ENCODE measurements at regions not wholly inside any gene's neighbourhood (a gene's known extent, or its start where the extent isn't known, plus 50 kb on each side); places are given as distances from the start of the nearest gene placed in this dataset.
"Not testable (repeated sequence)": the region's sequence is repeated elsewhere in the genome, so short reads cannot be mapped to it uniquely, and the experiment has no call there.

GRCh38 chr12:78359520-78359919 lies 505.1 kb upstream of the SYT1 start:
- no peaks in the 10 kb centered on the region for H3K4me1 ChIP-seq (replicated peaks in 1 of 2)
- H3K27ac ChIP-seq: no peak overlapping the region
- no peak for ATAC-seq (replicated peaks in 6 of 8)
- 8 to 91% (median 75%) methylated on average over 1 of the region's 1 CpG; no CpG with 5 or more reads in 1 of the 10 experiments for WGBS, 10 experiments
- no peak overlapping the region for H3K4me3 ChIP-seq
- in situ Hi-C loops (cut with MboI; ENCODE audit: low pct_unique_long_range_greater_than_20kb in 2 of 9, low sequenced_read_pairs in 9 of 9, unreplicated experiment in 9 of 9): no loop called here

- Histone ChIP-seq H3K4me3 (no peak overlapping the region), H3K27ac (no peak overlapping the region), H3K4me1 (replicated peaks in 1 of 2) (no peaks in the 10 kb centered on the region)
- in situ Hi-C loops (cut with MboI; ENCODE audit: low pct_unique_long_range_greater_than_20kb in 2 of 9, low sequenced_read_pairs in 9 of 9, unreplicated experiment in 9 of 9): no loop called here
- WGBS, 10 experiments: 40 to 88% (median 70%) methylated on average over 1 to 4 of the region's 4 CpGs
- ATAC-seq (replicated peaks in 6 of 8): no peak
These were observed 502.9 kb upstream of the SYT1 start for GRCh38 chr12:78361683-78362082.

- Histone ChIP-seq H3K4me3 (no peak overlapping the region), H3K27ac (no peak overlapping the region), H3K4me1 (replicated peaks in 1 of 2) (no peaks in the 10 kb centered on the region)
- 36 to 100% (median 95%) methylated on average over 1 to 3 of the region's 3 CpGs for WGBS, 10 experiments
- ATAC-seq (replicated peaks in 6 of 8): no peak
- in situ Hi-C loops (cut with MboI; ENCODE audit: low pct_unique_long_range_greater_than_20kb in 2 of 9, low sequenced_read_pairs in 9 of 9, unreplicated experiment in 9 of 9): no loop called here
These were observed 493.3 kb upstream of the SYT1 start for GRCh38 chr12:78371284-78371683.

GRCh38 chr12:78375461-78375860 lies 489.1 kb upstream of the SYT1 start:
- Histone ChIP-seq H3K4me3 (no peak overlapping the region), H3K4me1 (replicated peaks in 1 of 2) (no peaks in the 10 kb centered on the region), H3K27ac (no peak overlapping the region)
- ATAC-seq (replicated peaks in 6 of 8): no peak
- in situ Hi-C loops (cut with MboI; ENCODE audit: low pct_unique_long_range_greater_than_20kb in 2 of 9, low sequenced_read_pairs in 9 of 9, unreplicated experiment in 9 of 9): no loop called here
- WGBS, 10 experiments: 0 to 100% (median 79%) methylated on average over 1 of the region's 1 CpG; no CpG with 5 or more reads in 2 of the 10 experiments

- no peak overlapping the region for H3K27ac ChIP-seq
- H3K4me1 ChIP-seq (replicated peaks in 1 of 2): no peaks in the 10 kb centered on the region
- H3K4me3 ChIP-seq: no peak overlapping the region
- in situ Hi-C loops (cut with MboI; ENCODE audit: low pct_unique_long_range_greater_than_20kb in 2 of 9, low sequenced_read_pairs in 9 of 9, unreplicated experiment in 9 of 9): no loop called here
- no peak for ATAC-seq (replicated peaks in 6 of 8)
These were observed 488.3 kb upstream of the SYT1 start for GRCh38 chr12:78376257-78376656.

- in situ Hi-C loops (cut with MboI; ENCODE audit: low pct_unique_long_range_greater_than_20kb in 2 of 9, low sequenced_read_pairs in 9 of 9, unreplicated experiment in 9 of 9); H3K4me1 ChIP-seq (replicated peaks in 1 of 2); H3K27ac ChIP-seq; ATAC-seq (replicated peaks in 6 of 8); H3K4me3 ChIP-seq: not testable (repeated sequence)
- 0 to 70% (median 33%) methylated on average over 1 to 2 of the region's 2 CpGs; no CpG with 5 or more reads in 7 of the 10 experiments for WGBS, 10 experiments
These were observed 485.5 kb upstream of the SYT1 start for GRCh38 chr12:78379065-78379464.

GRCh38 chr12:78383414-78383813 lies 481.2 kb upstream of the SYT1 start:
- H3K4me3 ChIP-seq: no peak overlapping the region
- in situ Hi-C loops (cut with MboI; ENCODE audit: low pct_unique_long_range_greater_than_20kb in 2 of 9, low sequenced_read_pairs in 9 of 9, unreplicated experiment in 9 of 9): no loop called here
- 0 to 100% (median 75%) methylated on average over 1 to 2 of the region's 2 CpGs; no CpG with 5 or more reads in 1 of the 10 experiments for WGBS, 10 experiments
- ATAC-seq (replicated peaks in 6 of 8): peak in 1 of 8 experiments; percentile 58
- no peak overlapping the region for H3K27ac ChIP-seq
- H3K4me1 ChIP-seq (replicated peaks in 1 of 2): peaks cover 0 to 2% of the 10 kb centered on the region in 2 donors

- peaks cover 0 to 2% of the 10 kb centered on the region in 2 donors for H3K4me1 ChIP-seq (replicated peaks in 1 of 2)
- no peak for ATAC-seq (replicated peaks in 6 of 8)
- in situ Hi-C loops (cut with MboI; ENCODE audit: low pct_unique_long_range_greater_than_20kb in 2 of 9, low sequenced_read_pairs in 9 of 9, unreplicated experiment in 9 of 9): no loop called here
- WGBS, 10 experiments: 39 to 100% (median 77%) methylated on average over 2 to 6 of the region's 6 CpGs; no CpG with 5 or more reads in 2 of the 10 experiments
- H3K27ac ChIP-seq: no peak overlapping the region
- no peak overlapping the region for H3K4me3 ChIP-seq
These were observed 480.0 kb upstream of the SYT1 start for GRCh38 chr12:78384541-78384940.

GRCh38 chr12:78385541-78385940 lies 479.0 kb upstream of the SYT1 start:
- peak in 2 of 8 experiments; percentile 29 to 51 for ATAC-seq (replicated peaks in 6 of 8)
- H3K4me3 ChIP-seq: no peak overlapping the region
- peaks cover 0 to 2% of the 10 kb centered on the region in 2 donors for H3K4me1 ChIP-seq (replicated peaks in 1 of 2)
- 33 to 100% (median 75%) methylated on average over 1 to 2 of the region's 2 CpGs for WGBS, 10 experiments
- no peak overlapping the region for H3K27ac ChIP-seq
- in situ Hi-C loops (cut with MboI; ENCODE audit: low pct_unique_long_range_greater_than_20kb in 2 of 9, low sequenced_read_pairs in 9 of 9, unreplicated experiment in 9 of 9): no loop called here

- WGBS, 10 experiments: 29 to 100% (median 71%) methylated on average over 1 to 2 of the region's 2 CpGs; no CpG with 5 or more reads in 2 of the 10 experiments
- peaks cover 0 to 2% of the 10 kb centered on the region in 2 donors for H3K4me1 ChIP-seq (replicated peaks in 1 of 2)
- ATAC-seq (replicated peaks in 6 of 8): no peak
- no peak overlapping the region for H3K4me3 ChIP-seq
- no peak overlapping the region for H3K27ac ChIP-seq
- in situ Hi-C loops (cut with MboI; ENCODE audit: low pct_unique_long_range_greater_than_20kb in 2 of 9, low sequenced_read_pairs in 9 of 9, unreplicated experiment in 9 of 9): no loop called here
These were observed 477.7 kb upstream of the SYT1 start for GRCh38 chr12:78386871-78387270.

- Histone ChIP-seq H3K4me3 (no peak overlapping the region), H3K4me1 (replicated peaks in 1 of 2) (peaks cover 0 to 2% of the 10 kb centered on the region in 2 donors), H3K27ac (no peak overlapping the region)
- in situ Hi-C loops (cut with MboI; ENCODE audit: low pct_unique_long_range_greater_than_20kb in 2 of 9, low sequenced_read_pairs in 9 of 9, unreplicated experiment in 9 of 9): no loop called here
- ATAC-seq (replicated peaks in 6 of 8): no peak
These were observed 476.9 kb upstream of the SYT1 start for GRCh38 chr12:78387721-78388120.

GRCh38 chr12:78388461-78388860 lies 476.1 kb upstream of the SYT1 start:
- peaks cover 0 to 2% of the 10 kb centered on the region in 2 donors for H3K4me1 ChIP-seq (replicated peaks in 1 of 2)
- in situ Hi-C loops (cut with MboI; ENCODE audit: low pct_unique_long_range_greater_than_20kb in 2 of 9, low sequenced_read_pairs in 9 of 9, unreplicated experiment in 9 of 9): no loop called here
- no peak for ATAC-seq (replicated peaks in 6 of 8)
- no peak overlapping the region for H3K27ac ChIP-seq
- H3K4me3 ChIP-seq: no peak overlapping the region

- 16 to 92% (median 67%) methylated on average over 3 to 5 of the region's 5 CpGs; no CpG with 5 or more reads in 2 of the 10 experiments for WGBS, 10 experiments
- Histone ChIP-seq H3K27ac (no peak overlapping the region), H3K4me3 (no peak overlapping the region), H3K4me1 (replicated peaks in 1 of 2) (peaks cover 0 to 2% of the 10 kb centered on the region in 2 donors)
- in situ Hi-C loops (cut with MboI; ENCODE audit: low pct_unique_long_range_greater_than_20kb in 2 of 9, low sequenced_read_pairs in 9 of 9, unreplicated experiment in 9 of 9): no loop called here
- ATAC-seq (replicated peaks in 6 of 8): no peak
These were observed 473.7 kb upstream of the SYT1 start for GRCh38 chr12:78390920-78391319.

GRCh38 chr12:78392918-78393317 lies 471.7 kb upstream of the SYT1 start:
- H3K4me1 ChIP-seq (replicated peaks in 1 of 2): no peaks in the 10 kb centered on the region
- peak in 1 of 8 experiments; percentile 38 for ATAC-seq (replicated peaks in 6 of 8)
- H3K4me3 ChIP-seq: no peak overlapping the region
- 0 to 82% (median 46%) methylated on average over 2 of the region's 2 CpGs; no CpG with 5 or more reads in 3 of the 10 experiments for WGBS, 10 experiments
- no peak overlapping the region for H3K27ac ChIP-seq
- in situ Hi-C loops (cut with MboI; ENCODE audit: low pct_unique_long_range_greater_than_20kb in 2 of 9, low sequenced_read_pairs in 9 of 9, unreplicated experiment in 9 of 9): no loop called here

All from motor neuron (in vitro differentiated cells).